SIG-M5 (cell line): ENCODE measurements at regions not wholly inside any gene's neighbourhood (a gene's known extent, or its start where the extent isn't known, plus 50 kb on each side); places are given as distances from the start of the nearest gene placed in this dataset.

Experiments
- DNase-seq: peaks from one replicate; lab custom pipeline; 2025; lab: John Stamatoyannopoulos, UW

- no peak for DNase-seq
Measured at GRCh38 chr2:146669735-146670134, 1175.1 kb upstream of the ACVR2A start.

- DNase-seq, result no peak
Measured at GRCh38 chr2:146666340-146666739, 1178.5 kb upstream of the ACVR2A start.

GRCh38 chr2:146665800-146666199 is 1179.0 kb upstream of the ACVR2A start:
- no peak for DNase-seq

GRCh38 chr2:146661473-146662096 is 1183.2 kb upstream of the ACVR2A start:
- DNase-seq, result no peak

- no peak for DNase-seq
Measured at GRCh38 chr2:146659976-146660375, 1184.9 kb upstream of the ACVR2A start.

- no peak for DNase-seq
Measured at GRCh38 chr2:146652311-146652710, 1192.5 kb upstream of the ACVR2A start.

GRCh38 chr2:146651361-146651760 is 1193.5 kb upstream of the ACVR2A start:
- no peak for DNase-seq

- no peak for DNase-seq
Measured at GRCh38 chr2:146642066-146642465, 1202.8 kb upstream of the ACVR2A start.

- DNase-seq, result no peak
Measured at GRCh38 chr2:146634230-146635097, 1210.4 kb upstream of the ACVR2A start.

GRCh38 chr2:146633159-146633558 is 1211.7 kb upstream of the ACVR2A start:
- DNase-seq, result no peak

- DNase-seq, result no peak
Measured at GRCh38 chr2:146632707-146633106, 1212.1 kb upstream of the ACVR2A start.

GRCh38 chr2:146624430-146625160 is 1220.2 kb upstream of the ACVR2A start:
- no peak for DNase-seq

- no peak for DNase-seq
Measured at GRCh38 chr2:146623771-146624170, 1221.1 kb upstream of the ACVR2A start.

- no peak for DNase-seq
Measured at GRCh38 chr2:146621656-146622055, 1223.2 kb upstream of the ACVR2A start.

GRCh38 chr2:146615778-146616177 is 1229.1 kb upstream of the ACVR2A start:
- no peak for DNase-seq

GRCh38 chr2:146608490-146608889 is 1236.3 kb upstream of the ACVR2A start:
- no peak for DNase-seq

- DNase-seq, result no peak
Measured at GRCh38 chr2:146604521-146604920, 1240.3 kb upstream of the ACVR2A start.

GRCh38 chr2:146602856-146603255 is 1242.0 kb upstream of the ACVR2A start:
- no peak for DNase-seq

- DNase-seq, result no peak
Measured at GRCh38 chr2:146602383-146602782, 1242.4 kb upstream of the ACVR2A start.

GRCh38 chr2:146598791-146599190 is 1246.0 kb upstream of the ACVR2A start:
- no peak for DNase-seq

- DNase-seq, result no peak
Measured at GRCh38 chr2:146597291-146597690, 1247.5 kb upstream of the ACVR2A start.

- no peak for DNase-seq
Measured at GRCh38 chr2:146591908-146592307, 1252.9 kb upstream of the ACVR2A start.

GRCh38 chr2:146587291-146587713 is 1257.5 kb upstream of the ACVR2A start:
- no peak for DNase-seq
